ENCODE measurements at regions not wholly inside any gene's neighbourhood (a gene's known extent, or its start where the extent isn't known, plus 50 kb on each side); places are given as distances from the start of the nearest gene placed in this dataset.

GRCh38 chr11:97656356-97656755, 1266.5 kb downstream of the JRKL start (continued):
- no peak for TF ChIP-seq MXI1 (IDR thresholded peaks at IDR 0.05; ENCODE audit: low read depth, low read length)
- no peak for TF ChIP-seq SMARCA5 (IDR thresholded peaks at IDR 0.05)
- TF ChIP-seq GABPA (IDR thresholded peaks at IDR 0.05; ENCODE audit: low read depth): no peak
- TF ChIP-seq ZBTB4 (CRISPR knock-in tag; IDR thresholded peaks at IDR 0.05): no peak
- no peak for TF ChIP-seq USF1 (IDR thresholded peaks at IDR 0.05; ENCODE audit: borderline replicate concordance, extremely low read length, insufficient read depth, low read depth, low read length)
- TF ChIP-seq NR2C1 (IDR thresholded peaks at IDR 0.05): no peak
- TF ChIP-seq ZNF687 (IDR thresholded peaks at IDR 0.05): no peak
- TF ChIP-seq CHD2 (IDR thresholded peaks at IDR 0.05; ENCODE audit: borderline replicate concordance, low read depth, low read length): no peak
- no peak for TF ChIP-seq SREBF1 (IDR thresholded peaks at IDR 0.05; ENCODE audit: low read length)
- TF ChIP-seq SUPT20H (IDR thresholded peaks at IDR 0.05; ENCODE audit: borderline replicate concordance, control insufficient read depth, low read depth, low read length): no peak

Measured in GM12878 (cell line).